Kasumi-1 (cell line): ENCODE measurements at regions not wholly inside any gene's neighbourhood (a gene's known extent, or its start where the extent isn't known, plus 50 kb on each side); places are given as distances from the start of the nearest gene placed in this dataset.
"Not testable (repeated sequence)": the region's sequence is repeated elsewhere in the genome, so short reads cannot be mapped to it uniquely, and the experiment has no call there.

Source experiments
- DNase-seq, 2 experiments: peaks; one replicate each; lab custom pipeline; 2025; lab: John Stamatoyannopoulos, UW

DNA sequence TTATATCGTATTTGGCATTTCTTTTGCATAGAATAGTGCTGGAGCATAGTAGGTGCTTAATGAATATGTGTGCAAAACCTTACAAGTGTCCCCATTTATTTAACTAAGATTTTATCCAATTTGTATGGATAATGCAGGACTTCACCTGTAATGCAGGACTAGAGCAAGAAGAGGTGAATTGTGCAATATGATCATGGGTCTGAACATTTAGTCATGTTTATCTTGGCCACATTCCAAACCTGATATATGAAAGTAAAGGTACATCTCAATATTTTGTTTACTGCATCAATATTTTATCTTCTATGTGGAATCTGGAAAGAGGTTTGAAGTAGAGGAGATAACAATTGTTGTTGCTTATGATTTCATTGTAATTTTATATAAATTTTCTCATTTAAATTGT is 1626.7 kb upstream of the B3GALT2 start:
- DNase-seq, result no peak

- DNase-seq, result no peak
These were observed 1623.3 kb upstream of the B3GALT2 start for GRCh38 chr1:194809665-194810064.

DNA sequence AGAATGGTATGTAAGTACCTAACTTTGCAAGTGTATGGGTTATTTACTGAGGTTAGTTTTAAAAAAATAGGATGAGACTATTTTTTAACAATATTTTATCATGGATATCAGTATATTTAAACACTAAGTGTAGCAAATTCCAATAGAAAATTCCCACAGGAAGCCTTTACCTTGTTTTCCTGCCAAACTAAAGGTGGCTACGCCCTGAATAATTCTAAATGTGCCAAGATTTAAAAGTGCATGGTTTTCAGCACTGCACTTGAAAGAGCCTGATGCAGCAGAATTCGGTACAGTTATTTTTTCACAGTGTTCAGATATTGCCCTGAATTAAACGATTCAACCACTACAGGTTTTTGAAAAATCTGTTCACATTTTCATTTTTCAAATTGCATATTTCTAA is 1622.8 kb upstream of the B3GALT2 start:
- DNase-seq, result no peak

DNA sequence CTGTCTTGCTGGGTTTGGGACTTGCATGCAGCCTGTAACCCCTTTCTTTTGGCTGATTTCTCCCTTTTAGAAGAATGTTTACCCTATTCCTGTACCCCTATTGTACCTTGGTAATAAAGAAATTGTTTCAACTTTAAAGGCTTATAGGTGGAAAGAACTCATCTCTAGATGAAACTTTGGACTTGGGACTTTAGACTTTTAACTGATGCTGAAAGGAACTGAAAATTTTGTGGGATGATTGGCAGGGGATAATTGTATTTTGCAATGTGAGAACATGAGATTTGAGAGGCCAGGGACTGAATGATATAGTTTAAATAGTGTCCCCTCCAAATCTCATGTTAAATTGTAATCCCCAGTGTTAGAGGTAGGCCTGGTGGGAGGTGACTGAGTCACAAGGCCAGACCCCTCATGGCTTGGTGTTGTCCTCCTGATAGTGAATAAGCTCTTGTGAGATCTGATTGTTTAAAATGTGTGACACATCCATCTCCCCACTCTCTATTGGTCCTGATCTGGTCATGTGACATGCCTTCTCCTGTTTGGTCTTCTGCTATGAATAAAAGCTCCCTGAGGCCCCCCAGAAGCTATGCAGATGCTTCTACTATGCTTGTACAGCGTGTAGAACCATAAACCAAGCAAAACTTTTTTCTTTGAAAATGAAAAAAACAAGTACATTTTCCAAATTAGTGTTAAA is 1621.3 kb upstream of the B3GALT2 start:
- no peak for DNase-seq

- DNase-seq, result no peak
These were observed 1616.2 kb upstream of the B3GALT2 start for GRCh38 chr1:194802572-194802971.

- no peak for DNase-seq
These were observed 1609.6 kb upstream of the B3GALT2 start for GRCh38 chr1:194795917-194796593.

- no peak for DNase-seq
These were observed 1600.6 kb upstream of the B3GALT2 start for GRCh38 chr1:194787001-194787400.

DNA sequence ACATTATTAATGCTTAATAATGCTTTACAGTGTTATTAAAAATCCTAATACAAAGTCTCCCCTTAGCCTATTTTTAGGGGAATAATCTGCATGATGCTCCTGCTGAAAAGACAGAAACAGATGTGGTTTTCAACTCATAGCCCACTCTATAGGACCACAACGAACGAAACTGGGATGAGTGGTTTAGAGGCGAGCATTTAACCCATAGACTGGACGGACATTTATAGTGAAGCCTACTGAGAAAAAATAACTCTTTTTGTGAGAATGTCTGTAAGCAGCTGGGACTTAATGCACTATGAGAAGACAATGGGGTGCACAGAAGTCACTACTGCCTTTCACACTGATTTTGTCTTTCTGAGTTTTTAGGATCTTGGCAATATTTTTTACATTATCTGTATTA is 1599.6 kb upstream of the B3GALT2 start:
- no peak for DNase-seq

- DNase-seq, result no peak
These were observed 1590.2 kb upstream of the B3GALT2 start for GRCh38 chr1:194776657-194777056.

GRCh38 chr1:194774535-194774934 is 1588.1 kb upstream of the B3GALT2 start:
- no peak for DNase-seq

GRCh38 chr1:194755241-194755994 is 1569.0 kb upstream of the B3GALT2 start:
- no peak for DNase-seq

DNA sequence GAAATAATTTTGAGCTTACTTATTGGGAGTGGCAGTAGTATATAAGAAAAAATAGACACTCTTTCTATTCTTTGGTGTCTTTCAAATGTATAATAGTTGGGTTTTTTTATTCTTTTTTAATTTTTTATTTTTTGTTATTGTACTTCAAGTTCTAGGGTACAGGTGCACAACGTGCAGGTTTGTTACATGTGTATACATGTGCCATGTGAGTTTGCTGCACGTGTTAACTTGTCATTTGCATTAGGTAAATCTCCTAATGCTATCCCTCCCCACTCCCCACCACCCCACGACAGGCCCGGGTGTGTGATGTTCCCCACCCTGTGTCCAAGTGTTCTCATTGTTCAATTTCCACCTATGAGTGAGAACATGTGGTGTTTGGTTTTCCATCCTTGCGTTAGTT is 1552.4 kb upstream of the B3GALT2 start:
- not testable (repeated sequence) for DNase-seq

GRCh38 chr1:194734970-194735369 is 1548.6 kb upstream of the B3GALT2 start:
- no peak for DNase-seq

- no peak for DNase-seq
These were observed 1544.6 kb upstream of the B3GALT2 start for GRCh38 chr1:194731025-194731424.

GRCh38 chr1:194730304-194730703 is 1543.9 kb upstream of the B3GALT2 start:
- DNase-seq, result no peak

GRCh38 chr1:194723067-194723466 is 1536.7 kb upstream of the B3GALT2 start:
- no peak for DNase-seq

- no peak for DNase-seq
These were observed 1531.5 kb upstream of the B3GALT2 start for GRCh38 chr1:194717941-194718340.

DNA sequence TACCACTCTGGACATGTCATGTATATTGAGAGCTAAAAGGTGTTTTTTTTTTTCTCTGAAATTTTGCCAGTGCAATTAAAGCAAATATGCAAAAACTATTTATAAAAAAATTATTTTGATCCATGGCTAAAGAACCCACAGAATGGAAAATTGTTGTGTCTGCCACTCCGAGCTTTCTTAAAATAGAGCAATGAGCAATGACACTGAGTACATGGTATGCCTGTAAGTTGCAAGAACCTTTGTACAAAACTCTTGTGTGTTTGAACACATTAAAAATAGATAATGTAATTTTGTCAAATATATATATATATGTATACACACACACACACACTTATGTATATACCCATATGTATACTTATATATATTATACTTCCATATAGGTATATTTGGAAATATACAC is 1530.9 kb upstream of the B3GALT2 start:
- DNase-seq, result no peak

DNA sequence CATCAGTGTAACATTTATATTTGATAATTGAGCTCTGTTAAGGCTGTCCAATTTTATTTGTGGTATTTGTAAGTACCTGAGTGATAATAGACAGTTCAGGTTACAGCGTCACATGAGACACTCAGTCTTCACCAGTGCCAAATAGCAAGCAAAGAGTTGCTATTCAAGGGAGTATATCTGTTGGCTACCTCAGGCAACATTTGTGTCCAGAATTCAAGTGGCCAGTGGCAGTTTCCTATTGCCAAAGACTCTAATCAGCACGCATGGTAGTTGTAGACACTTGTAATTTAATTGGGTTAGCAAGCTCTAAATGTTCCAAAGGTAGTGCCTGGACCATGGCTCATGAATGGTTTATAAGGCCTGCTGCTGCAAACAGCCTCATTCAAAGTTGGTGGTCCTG is 1524.3 kb upstream of the B3GALT2 start:
- no peak for DNase-seq

DNA sequence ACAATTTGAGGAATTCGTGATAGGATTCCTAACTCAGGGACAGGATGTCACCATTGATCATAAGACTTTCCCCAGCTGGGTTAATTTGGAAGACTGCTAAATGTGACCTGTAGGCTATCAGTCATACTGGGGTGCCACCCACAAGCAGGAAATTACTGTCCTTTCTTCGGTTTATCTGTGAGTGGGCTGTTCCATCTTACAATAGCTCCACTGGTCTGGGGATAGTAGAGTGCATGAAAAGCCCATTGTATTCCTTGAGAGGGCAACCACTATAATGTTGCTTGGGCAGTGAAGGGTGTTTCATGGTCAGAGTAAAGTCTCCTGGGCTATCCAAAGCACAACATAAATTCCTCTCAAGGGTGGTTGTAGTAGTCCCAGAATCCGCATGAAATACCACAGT is 1523.0 kb upstream of the B3GALT2 start:
- no peak for DNase-seq

DNA sequence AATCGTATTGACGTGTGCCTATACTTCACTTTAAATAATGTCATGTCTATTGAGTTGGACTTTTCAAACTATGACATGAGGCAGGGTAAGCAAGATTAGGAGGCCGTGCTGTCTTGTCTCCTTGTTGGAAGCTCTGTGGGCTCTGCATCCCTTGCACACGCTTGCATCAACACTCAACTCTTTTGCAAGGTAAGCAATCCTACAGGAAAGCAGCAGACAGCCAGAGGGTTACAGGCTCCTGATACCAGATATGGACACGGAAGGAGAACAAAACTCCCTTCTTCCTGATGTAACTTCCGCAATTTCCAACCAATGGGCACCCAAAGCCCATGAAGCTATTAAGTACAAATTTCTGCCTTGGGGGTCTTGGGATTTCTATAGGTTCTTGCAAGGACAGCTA is 1520.7 kb upstream of the B3GALT2 start:
- DNase-seq, result no peak

DNA sequence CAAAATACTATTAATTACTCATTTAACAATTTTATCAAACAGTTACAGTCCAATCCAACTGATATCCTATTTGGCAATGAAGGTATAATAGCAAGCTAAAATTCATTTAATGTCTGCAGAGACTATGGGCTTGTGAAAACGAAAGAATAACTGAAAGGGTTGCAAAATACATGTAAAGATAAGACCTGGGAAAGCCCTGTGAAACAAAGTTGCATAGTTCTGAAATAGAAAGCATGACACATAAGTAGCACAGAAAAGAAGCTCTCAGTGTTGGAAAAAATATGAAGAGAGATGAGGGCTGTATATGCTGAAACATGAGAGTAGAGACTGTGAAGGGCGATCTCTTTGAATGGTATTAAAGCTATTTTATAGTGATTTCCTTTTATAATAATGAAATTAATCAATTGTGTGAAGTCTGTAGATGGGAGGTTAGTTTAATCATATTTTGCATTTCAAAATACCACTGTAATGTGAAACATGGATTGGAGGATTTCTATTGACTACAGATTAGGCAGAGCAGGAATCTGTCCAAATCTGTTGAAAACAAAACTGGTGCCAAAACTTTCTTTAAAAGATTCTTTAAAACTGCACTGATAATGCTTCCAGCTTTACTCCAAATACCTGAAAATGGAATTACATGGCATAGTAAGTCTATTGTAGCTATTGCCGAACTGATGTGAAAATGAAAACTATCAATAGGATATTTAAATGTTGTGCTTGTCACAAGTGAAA is 1518.9 kb upstream of the B3GALT2 start:
- no peak for DNase-seq
